A673 (cell line): ENCODE measurements at regions not wholly inside any gene's neighbourhood (a gene's known extent, or its start where the extent isn't known, plus 50 kb on each side); places are given as distances from the start of the nearest gene placed in this dataset.

Source experiments
- EZH2 ChIP-seq: fragments of 200-600 bp; sonication (generic); IDR thresholded peaks from 2 replicates; pipeline ENCODE4 v1.6.1; 2017; ENCODE audit warnings: borderline replicate concordance, low read depth, mild to moderate bottlenecking, mixed read lengths, antibody characterized with exemption, low read length; ENCODE audit not compliant: poor library complexity, severe bottlenecking
- TF ChIP-seq, protein P1 (sequence below): fragments of 300-800, 200-600 bp; sonication (generic); conservative IDR thresholded peaks from 2 replicates; pipeline ENCODE4 v1.5.1; 2017; ENCODE audit warnings: low read depth, mild to moderate bottlenecking, antibody characterized with exemption, low read length, moderate library complexity, mixed read lengths

DNA sequence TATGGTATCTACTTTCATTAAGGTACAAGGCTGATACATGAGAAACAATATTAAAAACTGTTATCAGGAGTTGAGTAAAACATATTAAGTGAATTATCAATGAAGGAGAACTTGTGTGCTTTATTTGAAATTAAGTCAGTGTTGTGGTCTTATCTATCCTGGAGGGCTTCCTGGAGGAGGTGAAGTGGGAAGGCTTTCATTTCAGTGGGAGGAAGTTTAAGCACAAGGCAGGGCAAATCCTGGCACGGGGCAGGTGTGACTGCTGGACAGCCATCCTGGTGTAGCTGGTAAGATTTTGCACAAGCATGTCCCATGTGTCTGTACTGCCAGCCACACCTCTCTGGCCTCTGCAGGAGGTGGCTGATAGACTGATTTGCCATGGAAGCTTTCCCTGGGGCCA lies 159.7 kb upstream of the SKOR2 start:
- TF ChIP-seq, protein P1, sequence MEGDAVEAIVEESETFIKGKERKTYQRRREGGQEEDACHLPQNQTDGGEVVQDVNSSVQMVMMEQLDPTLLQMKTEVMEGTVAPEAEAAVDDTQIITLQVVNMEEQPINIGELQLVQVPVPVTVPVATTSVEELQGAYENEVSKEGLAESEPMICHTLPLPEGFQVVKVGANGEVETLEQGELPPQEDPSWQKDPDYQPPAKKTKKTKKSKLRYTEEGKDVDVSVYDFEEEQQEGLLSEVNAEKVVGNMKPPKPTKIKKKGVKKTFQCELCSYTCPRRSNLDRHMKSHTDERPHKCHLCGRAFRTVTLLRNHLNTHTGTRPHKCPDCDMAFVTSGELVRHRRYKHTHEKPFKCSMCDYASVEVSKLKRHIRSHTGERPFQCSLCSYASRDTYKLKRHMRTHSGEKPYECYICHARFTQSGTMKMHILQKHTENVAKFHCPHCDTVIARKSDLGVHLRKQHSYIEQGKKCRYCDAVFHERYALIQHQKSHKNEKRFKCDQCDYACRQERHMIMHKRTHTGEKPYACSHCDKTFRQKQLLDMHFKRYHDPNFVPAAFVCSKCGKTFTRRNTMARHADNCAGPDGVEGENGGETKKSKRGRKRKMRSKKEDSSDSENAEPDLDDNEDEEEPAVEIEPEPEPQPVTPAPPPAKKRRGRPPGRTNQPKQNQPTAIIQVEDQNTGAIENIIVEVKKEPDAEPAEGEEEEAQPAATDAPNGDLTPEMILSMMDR: no peak
- TF ChIP-seq EZH2: no peak
